Testis (tissue), 2 donors: ENCODE measurements at regions not wholly inside any gene's neighbourhood (a gene's known extent, or its start where the extent isn't known, plus 50 kb on each side); places are given as distances from the start of the nearest gene placed in this dataset.

Experiments
- CTCF ChIP-seq, 3 experiments: fragments of 450-650 bp in 2 of 3; fragments of 200-600 bp in 1 of 3; sonication (generic) in 1 of 3; IDR thresholded peaks; one replicate each; pipeline ENCODE4 v1.5.1; 2016 to 2019; ENCODE audit warnings: antibody characterized with exemption in 3 of 3, mild to moderate bottlenecking in 2 of 3, moderate library complexity in 1 of 3
- POLR2A ChIP-seq: fragments of 450-650 bp; IDR thresholded peaks from one replicate; pipeline ENCODE4 v1.6.1; 2017; ENCODE audit warnings: antibody characterized with exemption, mild to moderate bottlenecking, moderate library complexity

DNA sequence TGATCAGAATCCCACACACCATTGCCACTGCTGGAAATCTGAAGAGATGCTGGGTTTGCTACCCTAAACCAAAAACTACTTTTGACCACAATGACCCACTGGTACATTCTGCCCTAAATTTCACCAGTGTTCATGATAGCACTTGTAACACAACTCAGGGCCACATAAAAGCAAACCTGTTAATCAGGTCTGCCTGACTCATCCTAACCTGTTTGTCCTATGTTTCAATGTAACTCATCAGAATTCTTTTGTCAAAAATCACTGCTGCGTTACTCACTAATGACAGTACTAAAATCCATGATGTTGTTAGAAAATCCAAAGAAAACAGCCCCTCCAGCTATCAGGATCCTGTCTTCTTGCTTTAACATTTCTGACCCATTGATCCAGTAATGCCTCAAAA lies 55.6 kb upstream of the XCR1 start:
- TF ChIP-seq CTCF (IDR thresholded peaks at IDR 0.05) = no peak
- TF ChIP-seq POLR2A = no peak
